ENCODE measurements at regions not wholly inside any gene's neighbourhood (a gene's known extent, or its start where the extent isn't known, plus 50 kb on each side); places are given as distances from the start of the nearest gene placed in this dataset.

GRCh38 chr7:123273185-123273584 lies 73.4 kb upstream of the SLC13A1 start:
- intact Hi-C loops (cut with micrococcal nuclease): no loop called here
- no peak overlapping the region for H2BK120ac ChIP-seq (ENCODE audit: low read depth, low read length)
- H3K4me1 ChIP-seq (ENCODE audit: control insufficient read depth, insufficient read depth, low read length): no peaks in the 10 kb centered on the region
- H4K8ac ChIP-seq (ENCODE audit: low read depth in 2 of 2, low read length in 2 of 2): no peak overlapping the region
- H3K27ac ChIP-seq (ENCODE audit: insufficient read depth, low read length): no peak overlapping the region
- peaks cover 9% of the 10 kb centered on the region for H3K9me3 ChIP-seq (ENCODE audit: control insufficient read depth, insufficient read depth, low read length)
- in situ Hi-C loops (cut with MboI; ENCODE audit: low sequenced_read_pairs): no loop called here
- H3K14ac ChIP-seq (replicated peaks; ENCODE audit: low read depth, low read length): no peak overlapping the region
- H3K36me3 ChIP-seq (ENCODE audit: control insufficient read depth, insufficient read depth, low read length): no peaks in the 10 kb centered on the region
- H3K9ac ChIP-seq (ENCODE audit: low read depth, low read length): no peak overlapping the region
- H2AK5ac ChIP-seq (ENCODE audit: low read depth, low read length): no peak overlapping the region
- DNase-seq: no peak
- ChIA-PET CTCF (no interaction called here), POLR2A (ENCODE audit: unreplicated experiment) (no interaction called here)
- no peak overlapping the region for H2BK15ac ChIP-seq (ENCODE audit: low read depth, low read length)
- no peak overlapping the region for H3K4me2 ChIP-seq (ENCODE audit: low read depth, low read length)
- no peak overlapping the region for H2BK5ac ChIP-seq (ENCODE audit: low read depth, low read length, poor library complexity, severe bottlenecking)
- no peak for TF ChIP-seq CHD1 (IDR thresholded peaks at IDR 0.05; ENCODE audit: low read depth, low read length)
- TF ChIP-seq, protein P1, sequence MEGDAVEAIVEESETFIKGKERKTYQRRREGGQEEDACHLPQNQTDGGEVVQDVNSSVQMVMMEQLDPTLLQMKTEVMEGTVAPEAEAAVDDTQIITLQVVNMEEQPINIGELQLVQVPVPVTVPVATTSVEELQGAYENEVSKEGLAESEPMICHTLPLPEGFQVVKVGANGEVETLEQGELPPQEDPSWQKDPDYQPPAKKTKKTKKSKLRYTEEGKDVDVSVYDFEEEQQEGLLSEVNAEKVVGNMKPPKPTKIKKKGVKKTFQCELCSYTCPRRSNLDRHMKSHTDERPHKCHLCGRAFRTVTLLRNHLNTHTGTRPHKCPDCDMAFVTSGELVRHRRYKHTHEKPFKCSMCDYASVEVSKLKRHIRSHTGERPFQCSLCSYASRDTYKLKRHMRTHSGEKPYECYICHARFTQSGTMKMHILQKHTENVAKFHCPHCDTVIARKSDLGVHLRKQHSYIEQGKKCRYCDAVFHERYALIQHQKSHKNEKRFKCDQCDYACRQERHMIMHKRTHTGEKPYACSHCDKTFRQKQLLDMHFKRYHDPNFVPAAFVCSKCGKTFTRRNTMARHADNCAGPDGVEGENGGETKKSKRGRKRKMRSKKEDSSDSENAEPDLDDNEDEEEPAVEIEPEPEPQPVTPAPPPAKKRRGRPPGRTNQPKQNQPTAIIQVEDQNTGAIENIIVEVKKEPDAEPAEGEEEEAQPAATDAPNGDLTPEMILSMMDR (conservative IDR thresholded peaks at IDR 0.05; ENCODE audit: low read depth, low read length): no peak
- TF ChIP-seq MAZ (IDR thresholded peaks at IDR 0.05; ENCODE audit: borderline replicate concordance, low read depth, low read length): no peak
- no peak for TF ChIP-seq ELK1 (IDR thresholded peaks at IDR 0.05; ENCODE audit: borderline replicate concordance, low read depth, low read length)
- TF ChIP-seq MXI1 (IDR thresholded peaks at IDR 0.05; ENCODE audit: borderline replicate concordance, low read depth, low read length): no peak
- no peak for TF ChIP-seq FOS (IDR thresholded peaks at IDR 0.05; ENCODE audit: low read depth, low read length)
- no peak for TF ChIP-seq NFE2L2 (IDR thresholded peaks at IDR 0.05; ENCODE audit: low read depth, low read length)
- H3K9me1 ChIP-seq (ENCODE audit: insufficient read depth, low read length): no peaks in the 10 kb centered on the region
- H3K56ac ChIP-seq (ENCODE audit: extremely low read depth, insufficient read depth, low read length): no peak overlapping the region
- no peak overlapping the region for H2BK20ac ChIP-seq (ENCODE audit: low read depth, low read length)
- H3K27me3 ChIP-seq (ENCODE audit: control insufficient read depth, insufficient read depth, low read length): no peaks in the 10 kb centered on the region
- no peaks in the 10 kb centered on the region for H3K79me1 ChIP-seq (ENCODE audit: low read depth in 1 of 2, low read length in 2 of 2)
- no peak overlapping the region for H3K4ac ChIP-seq (ENCODE audit: low read depth, low read length)
- ATAC-seq (ENCODE audit: low read depth): no peak
- BruUV-seq (replicated peaks): no TSS peak
- H4K5ac ChIP-seq (ENCODE audit: low read depth, low read length): no peak overlapping the region
- dilution Hi-C loops (cut with HindIII; ENCODE audit: low sequenced_read_pairs, unreplicated experiment): no loop called here
- no peak overlapping the region for H2AK9ac ChIP-seq (replicated peaks; ENCODE audit: low read depth, low read length, poor library complexity)
- H3K4me3 ChIP-seq (ENCODE audit: insufficient read depth, low read depth, low read length): no peak overlapping the region
- H3K18ac ChIP-seq (ENCODE audit: low read depth, low read length): no peak overlapping the region
- WGBS, 2 experiments (ENCODE audit: extremely low coverage in 2 of 2, insufficient read length in 1 of 2): no CpG with 5 or more reads among the region's 4 CpGs
- no peak overlapping the region for H3K23ac ChIP-seq (ENCODE audit: low read depth, low read length)
- no peak overlapping the region for H4K91ac ChIP-seq (ENCODE audit: insufficient read depth, low read depth, low read length)
- H4K20me1 ChIP-seq (ENCODE audit: insufficient read depth, low read length): no peaks in the 10 kb centered on the region
- H2AFZ ChIP-seq (replicated peaks; ENCODE audit: low read length, poor library complexity): no peak overlapping the region
